BLaER1 treated with 17β-estradiol and CSF1 and Interleukin-3, amounts not matched to agents 10 nM and 100 nM (cell line): ENCODE measurements at regions not wholly inside any gene's neighbourhood (a gene's known extent, or its start where the extent isn't known, plus 50 kb on each side); places are given as distances from the start of the nearest gene placed in this dataset.

Experiments used
- H3K27ac ChIP-seq, 11 experiments: shearing (Covaris generic); formaldehyde crosslinking; 2 replicates each; pipeline ENCODE4 v1.8.1; 2022
- H3K27me3 ChIP-seq, 11 experiments: shearing (Covaris generic); formaldehyde crosslinking; 2 replicates each; pipeline ENCODE4 v1.8.1; 2022
- H3K36me3 ChIP-seq, 11 experiments: shearing (Covaris generic); formaldehyde crosslinking; 2 replicates each; pipeline ENCODE4 v1.8.1; 2022
- H3K4me1 ChIP-seq, 10 experiments: shearing (Covaris generic); formaldehyde crosslinking; 2 replicates each; pipeline ENCODE4 v1.8.1; 2022
- H3K4me2 ChIP-seq, 11 experiments: shearing (Covaris generic); formaldehyde crosslinking; 2 replicates each; pipeline ENCODE4 v1.8.1; 2022
- H3K4me3 ChIP-seq, 10 experiments: shearing (Covaris generic); formaldehyde crosslinking; 2 replicates each; pipeline ENCODE4 v1.8.1; 2022
- H3K9ac ChIP-seq, 11 experiments: shearing (Covaris generic); formaldehyde crosslinking; 2 replicates each; pipeline ENCODE4 v1.8.1; 2022
- H3K9me3 ChIP-seq, 11 experiments: shearing (Covaris generic); formaldehyde crosslinking; replicated peaks in 1 of 11; 2 replicates each; pipeline ENCODE4 v1.8.1; 2022
- H4K20me1 ChIP-seq, 11 experiments: shearing (Covaris generic); formaldehyde crosslinking; 2 replicates each; pipeline ENCODE4 v1.8.1; 2022
- Cebpa-rat ChIP-seq, 11 experiments: shearing (Covaris generic); IDR thresholded peaks; 2 replicates each; pipeline ENCODE4 v1.8.1; 2022

DNA sequence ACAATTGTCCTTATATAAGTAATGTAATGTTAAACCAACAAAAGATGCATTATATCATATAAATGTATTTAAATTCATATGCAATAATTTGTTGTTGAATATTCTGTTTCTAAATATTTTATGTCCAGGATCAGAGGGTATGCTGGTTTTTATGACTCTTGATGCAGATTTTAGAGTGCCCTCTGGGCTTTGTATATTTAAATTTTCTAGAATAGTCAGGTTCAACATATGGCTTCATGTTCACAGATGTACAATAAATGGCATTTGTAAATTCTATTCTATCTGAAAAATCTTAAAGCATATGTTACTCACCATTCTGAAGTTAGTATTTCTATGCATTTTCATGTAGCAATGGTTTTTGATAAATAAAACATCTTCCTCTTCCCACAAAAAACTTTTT lies 1555.4 kb downstream of the PCDH18 start:
- Histone ChIP-seq H3K27ac (no peak overlapping the region), H3K4me3 (no peak overlapping the region), H3K36me3 (no peaks in the 10 kb centered on the region), H3K4me1 (no peaks in the 10 kb centered on the region), H3K9ac (no peak overlapping the region), H3K9me3 (no peaks in the 10 kb centered on the region), H3K4me2 (no peak overlapping the region), H3K27me3 (no peaks in the 10 kb centered on the region), H4K20me1 (no peaks in the 10 kb centered on the region)
- TF ChIP-seq Cebpa-rat (IDR thresholded peaks at IDR 0.05) = no peak

DNA sequence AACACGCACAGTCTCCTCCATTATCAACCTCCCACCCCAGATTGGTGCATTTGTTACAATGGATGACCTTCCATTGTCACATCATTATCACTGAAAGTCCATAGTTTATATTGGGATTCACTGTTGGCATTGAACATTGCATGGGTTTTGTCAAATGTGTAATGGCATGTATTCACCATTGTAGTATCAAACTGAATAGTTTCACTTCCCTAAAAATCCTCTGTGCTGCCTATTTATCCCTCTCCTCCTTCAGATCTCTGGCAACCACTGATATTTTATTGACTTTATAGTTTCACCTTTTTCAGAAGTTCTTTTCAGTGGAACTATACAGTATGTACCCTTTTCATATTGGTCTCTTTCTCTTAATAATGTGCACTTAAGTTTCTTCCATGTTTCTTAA lies 1565.4 kb downstream of the PCDH18 start:
- no peak overlapping the region for H3K4me2 ChIP-seq
- no peaks in the 10 kb centered on the region for H3K27me3 ChIP-seq
- no peaks in the 10 kb centered on the region for H4K20me1 ChIP-seq
- H3K4me3 ChIP-seq = no peak overlapping the region
- no peak for TF ChIP-seq Cebpa-rat (IDR thresholded peaks at IDR 0.05)
- no peak overlapping the region for H3K9ac ChIP-seq
- H3K36me3 ChIP-seq = no peaks in the 10 kb centered on the region
- no peaks in the 10 kb centered on the region for H3K9me3 ChIP-seq
- peaks cover 0 to 6% (median 0%) of the 10 kb centered on the region in 10 experiments; a peak in 4 of 20 replicates for H3K4me1 ChIP-seq
- H3K27ac ChIP-seq = no peak overlapping the region

DNA sequence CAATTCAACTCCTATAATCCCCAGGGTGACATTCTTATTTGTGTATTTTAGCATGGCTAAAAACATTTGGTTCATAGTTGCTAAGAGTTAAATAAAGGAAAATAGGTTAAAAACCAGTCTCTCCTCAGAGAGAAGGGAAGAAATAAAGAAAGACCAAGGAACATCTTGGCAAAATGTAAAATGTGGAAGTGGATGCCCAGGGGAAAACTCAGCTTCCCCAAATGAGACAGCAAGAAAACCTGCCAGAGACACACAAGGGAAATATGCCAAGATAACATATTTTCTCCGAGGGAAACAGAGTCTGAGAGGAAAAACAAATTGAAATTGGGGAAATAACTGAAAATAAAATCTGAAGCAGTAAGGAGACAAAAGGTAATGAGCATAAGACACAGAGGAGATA lies 1569.3 kb downstream of the PCDH18 start:
- Histone ChIP-seq H3K36me3 (no peaks in the 10 kb centered on the region), H3K9me3 (0 out of 22 replicates have a peak, but pooled peaks cover 0 to under 1% (median 0%) of the 10 kb centered on the region in 11 experiments), H3K4me2 (no peak overlapping the region), H3K27me3 (no peaks in the 10 kb centered on the region), H3K27ac (no peak overlapping the region), H3K4me3 (no peak overlapping the region), H4K20me1 (no peaks in the 10 kb centered on the region), H3K4me1 (peaks cover 0 to 6% (median 0%) of the 10 kb centered on the region in 10 experiments; a peak in 4 of 20 replicates), H3K9ac (no peak overlapping the region)
- no peak for TF ChIP-seq Cebpa-rat (IDR thresholded peaks at IDR 0.05)

DNA sequence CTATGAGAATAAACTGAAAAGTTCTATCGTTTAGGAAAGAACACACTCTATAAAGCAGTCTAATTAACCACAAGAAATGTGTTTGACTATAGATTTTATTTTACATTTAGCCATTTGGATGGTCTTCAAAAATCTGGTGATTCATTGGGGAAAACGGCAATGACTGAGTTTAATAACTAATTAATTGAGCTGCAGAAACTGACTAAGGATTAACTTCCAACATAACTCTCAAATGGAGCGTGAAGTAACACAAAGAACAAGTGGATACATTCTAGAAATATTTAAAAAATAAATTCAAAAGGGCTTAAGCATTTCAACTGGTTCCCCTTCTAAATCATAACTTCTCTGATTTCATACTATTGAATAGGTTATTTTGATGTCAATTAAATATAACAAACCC lies 1582.4 kb downstream of the PCDH18 start:
- no peak overlapping the region for H3K9ac ChIP-seq
- TF ChIP-seq Cebpa-rat (IDR thresholded peaks at IDR 0.05) = no peak
- H3K36me3 ChIP-seq = no peaks in the 10 kb centered on the region
- no peak overlapping the region for H3K27ac ChIP-seq
- H3K4me2 ChIP-seq = no peak overlapping the region
- H3K4me3 ChIP-seq = no peak overlapping the region
- H4K20me1 ChIP-seq = no peaks in the 10 kb centered on the region
- no peaks in the 10 kb centered on the region for H3K4me1 ChIP-seq
- no peaks in the 10 kb centered on the region for H3K27me3 ChIP-seq
- H3K9me3 ChIP-seq = peaks cover 9 to 16% (median 15%) of the 10 kb centered on the region in 11 experiments

DNA sequence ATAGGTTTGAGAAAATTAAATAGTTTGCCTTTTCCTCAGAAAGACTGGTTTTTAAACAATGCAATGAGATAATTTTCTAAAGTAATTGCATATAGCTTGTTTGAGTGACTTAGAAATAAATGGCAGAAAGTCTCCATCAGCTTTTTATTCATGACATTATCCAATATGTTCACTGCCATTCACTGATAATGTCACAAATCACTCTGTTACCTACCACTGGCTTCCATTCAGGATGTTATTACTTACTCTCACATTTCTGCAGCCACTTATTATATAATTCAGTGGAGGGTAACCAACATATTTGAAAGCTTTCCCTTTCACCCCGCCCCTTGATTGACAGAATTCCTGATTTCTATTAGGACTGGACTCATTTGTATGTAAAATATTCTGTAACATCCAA lies 1583.5 kb downstream of the PCDH18 start:
- H3K27me3 ChIP-seq = no peaks in the 10 kb centered on the region
- peaks cover 0 to 4% (median 3%) of the 10 kb centered on the region in 11 experiments; a peak in 11 of 22 replicates for H3K9me3 ChIP-seq
- H3K4me3 ChIP-seq = no peak overlapping the region
- TF ChIP-seq Cebpa-rat (IDR thresholded peaks at IDR 0.05) = no peak
- H3K36me3 ChIP-seq = no peaks in the 10 kb centered on the region
- H4K20me1 ChIP-seq = no peaks in the 10 kb centered on the region
- no peak overlapping the region for H3K9ac ChIP-seq
- H3K4me2 ChIP-seq = no peak overlapping the region
- H3K4me1 ChIP-seq = no peaks in the 10 kb centered on the region
- no peak overlapping the region for H3K27ac ChIP-seq

DNA sequence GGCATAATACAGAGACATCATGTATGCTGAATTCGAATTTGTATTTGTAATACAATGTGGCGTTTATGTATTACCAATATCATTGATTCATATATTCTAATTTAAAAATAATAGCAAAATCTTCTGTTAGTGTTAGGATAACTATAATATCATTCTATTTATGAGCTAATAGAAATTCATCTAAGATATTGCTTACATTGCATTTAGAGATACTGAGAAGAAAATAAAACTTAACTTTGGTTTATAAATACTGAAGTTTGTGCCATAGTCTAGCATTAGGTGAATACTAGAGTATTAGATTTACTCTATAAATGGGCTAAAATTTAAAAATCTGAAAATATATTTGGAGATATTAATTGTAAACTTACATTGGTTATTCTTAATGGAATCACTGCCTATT lies 1590.6 kb downstream of the PCDH18 start:
- TF ChIP-seq Cebpa-rat (IDR thresholded peaks at IDR 0.05) = no peak
- H3K9me3 ChIP-seq = no peaks in the 10 kb centered on the region
- H4K20me1 ChIP-seq = no peaks in the 10 kb centered on the region
- H3K4me1 ChIP-seq = no peaks in the 10 kb centered on the region
- no peak overlapping the region for H3K9ac ChIP-seq
- H3K4me2 ChIP-seq = no peak overlapping the region
- H3K4me3 ChIP-seq = no peak overlapping the region
- no peaks in the 10 kb centered on the region for H3K27me3 ChIP-seq
- H3K27ac ChIP-seq = no peak overlapping the region
- H3K36me3 ChIP-seq = no peaks in the 10 kb centered on the region

DNA sequence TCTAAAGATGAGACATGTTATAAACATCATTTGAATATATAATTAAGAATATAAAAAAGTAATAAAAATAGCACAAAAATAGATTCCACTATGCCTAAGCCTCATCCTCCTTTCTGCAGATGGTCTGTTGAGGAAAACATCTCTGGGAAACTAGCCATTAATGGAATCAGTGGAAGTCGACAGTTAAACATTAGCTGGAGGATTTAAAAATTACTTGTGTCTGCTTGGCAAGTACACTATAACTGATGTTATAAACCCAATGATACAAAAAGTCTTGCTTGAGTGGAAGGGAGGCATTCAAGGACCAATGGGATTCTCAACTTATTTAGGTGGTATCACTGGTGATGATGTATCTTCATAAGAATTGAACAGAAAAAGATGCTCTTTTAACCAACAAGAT lies 1598.3 kb downstream of the PCDH18 start:
- H3K9me3 ChIP-seq = no peaks in the 10 kb centered on the region
- no peak overlapping the region for H3K4me3 ChIP-seq
- no peak for TF ChIP-seq Cebpa-rat (IDR thresholded peaks at IDR 0.05)
- no peak overlapping the region for H3K9ac ChIP-seq
- H4K20me1 ChIP-seq = no peaks in the 10 kb centered on the region
- no peak overlapping the region for H3K4me2 ChIP-seq
- H3K4me1 ChIP-seq = no peaks in the 10 kb centered on the region
- no peaks in the 10 kb centered on the region for H3K27me3 ChIP-seq
- H3K27ac ChIP-seq = no peak overlapping the region
- H3K36me3 ChIP-seq = no peaks in the 10 kb centered on the region

DNA sequence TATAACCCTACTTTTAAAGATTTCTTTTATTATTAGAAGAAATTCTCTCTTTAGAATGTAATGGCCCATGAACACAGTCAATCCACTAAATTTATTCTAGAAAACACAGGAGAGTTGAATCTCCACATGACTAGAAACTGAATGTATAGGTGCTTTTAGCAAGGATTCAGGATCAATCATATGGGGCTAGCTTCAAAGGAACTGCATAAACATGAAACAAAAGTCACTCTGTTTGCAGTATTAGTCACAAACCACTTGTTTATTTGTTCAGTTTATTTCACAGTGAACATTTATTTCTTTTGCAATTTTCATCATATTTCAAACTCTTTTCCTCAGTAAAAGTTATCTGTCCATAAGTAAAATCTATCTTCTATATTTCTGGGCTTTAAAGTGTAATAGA lies 1604.6 kb downstream of the PCDH18 start:
- H3K9ac ChIP-seq = no peak overlapping the region
- no peak overlapping the region for H3K4me3 ChIP-seq
- no peak overlapping the region for H3K4me2 ChIP-seq
- H3K36me3 ChIP-seq = no peaks in the 10 kb centered on the region
- no peaks in the 10 kb centered on the region for H3K9me3 ChIP-seq
- no peaks in the 10 kb centered on the region for H3K4me1 ChIP-seq
- no peak for TF ChIP-seq Cebpa-rat (IDR thresholded peaks at IDR 0.05)
- H3K27me3 ChIP-seq = no peaks in the 10 kb centered on the region
- no peak overlapping the region for H3K27ac ChIP-seq
- H4K20me1 ChIP-seq = no peaks in the 10 kb centered on the region

DNA sequence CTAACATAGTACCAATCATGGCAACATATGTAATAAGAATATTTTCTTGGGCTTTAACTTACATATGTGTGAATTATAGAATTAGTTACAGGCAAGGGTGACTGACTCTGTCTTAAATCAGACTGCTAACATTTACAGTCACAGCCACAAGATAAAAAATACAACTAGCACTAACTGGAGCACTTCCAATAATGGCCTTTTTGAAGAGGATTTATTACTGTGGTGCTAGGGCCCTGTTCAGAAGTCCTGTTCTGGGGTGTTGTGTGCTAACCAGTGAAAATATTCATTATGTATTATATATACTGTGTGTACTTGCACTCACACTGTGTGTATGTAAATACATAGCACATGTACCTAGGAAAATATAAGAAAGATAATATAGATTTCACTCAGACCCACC lies 1611.2 kb downstream of the PCDH18 start:
- TF ChIP-seq Cebpa-rat (IDR thresholded peaks at IDR 0.05) = no peak
- H3K4me1 ChIP-seq = no peaks in the 10 kb centered on the region
- no peak overlapping the region for H3K9ac ChIP-seq
- H3K27ac ChIP-seq = no peak overlapping the region
- no peaks in the 10 kb centered on the region for H3K36me3 ChIP-seq
- no peaks in the 10 kb centered on the region for H4K20me1 ChIP-seq
- no peaks in the 10 kb centered on the region for H3K27me3 ChIP-seq
- no peak overlapping the region for H3K4me2 ChIP-seq
- H3K4me3 ChIP-seq = no peak overlapping the region
- H3K9me3 ChIP-seq = no peaks in the 10 kb centered on the region

DNA sequence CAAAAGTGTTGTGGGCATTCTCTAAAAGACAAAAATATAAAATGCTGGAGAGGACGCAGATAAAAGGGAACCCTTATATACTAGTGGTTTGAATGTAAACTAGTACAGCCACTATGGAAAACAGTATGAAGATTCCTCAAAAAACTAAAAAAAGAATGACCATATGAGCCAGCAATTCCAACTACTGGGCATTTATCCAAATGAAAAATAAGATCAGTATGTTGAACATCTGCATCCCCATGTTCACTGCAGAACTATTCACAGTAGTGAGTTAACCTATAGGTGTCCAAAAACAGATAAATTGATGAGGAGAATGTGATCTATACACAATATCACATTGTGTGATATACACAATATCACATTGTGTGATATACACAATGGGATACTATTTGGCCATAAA lies 1615.3 kb downstream of the PCDH18 start:
- H3K36me3 ChIP-seq = no peaks in the 10 kb centered on the region
- TF ChIP-seq Cebpa-rat (IDR thresholded peaks at IDR 0.05) = no peak

More for the DNA sequence above, 1615.3 kb downstream of the PCDH18 start:
- Histone ChIP-seq H3K4me3 (no peak overlapping the region), H3K9me3 (no peaks in the 10 kb centered on the region), H3K27ac (no peak overlapping the region), H4K20me1 (no peaks in the 10 kb centered on the region), H3K27me3 (no peaks in the 10 kb centered on the region), H3K4me1 (no peaks in the 10 kb centered on the region), H3K9ac (no peak overlapping the region), H3K4me2 (no peak overlapping the region)
